HepG2 (cell line): ENCODE measurements at regions not wholly inside any gene's neighbourhood (a gene's known extent, or its start where the extent isn't known, plus 50 kb on each side); places are given as distances from the start of the nearest gene placed in this dataset.

ENCODE experiments used
- ATAC-seq: fragments of 200-7000 bp; cut with Tn5 transposase; 3 replicates; pipeline ENCODE4 v1.9.1; 2020; ENCODE audit warnings: mild to moderate bottlenecking, moderate library complexity
- BruUV-seq: library from RNA; stranded (reverse); fragments of 400-500 nt; replicated peaks from 2 replicates; lab custom pipeline; 2021; lab: Mats Ljungman, UMichigan
- CTCF ChIA-PET: fragments of 300-600 bp; formaldehyde crosslinking; extraction: SDS; loops from one replicate; lab custom pipeline; 2021; ENCODE audit warnings: low total read pairs, inconsistent platforms, low intra/inter-chr PET ratio; lab: Yijun Ruan, JAX
- POLR2A ChIA-PET: fragments of 350-600 bp; sonication (Branson Sonifier 250); formaldehyde crosslinking; loops from one replicate; lab custom pipeline; 2020; ENCODE audit warnings: antibody characterized with exemption, inconsistent platforms; lab: Yijun Ruan, JAX
- DNase-seq: peaks from one replicate; pipeline ENCODE4 v3.0.0-alpha.2; 2015; ENCODE audit warnings: low spot score
- FAIRE-seq: peaks from 3 replicates; lab custom pipeline; 2011; peaks lifted over from hg19 to GRCh38; lab: Jason Lieb, UNC
- H2AFZ ChIP-seq: one replicate; pipeline ENCODE4 v1.6.1; 2011; ENCODE audit warnings: low read length, inconsistent platforms
- H3K27ac ChIP-seq: fragments of 300-600 bp; 3 replicates; pipeline ENCODE4 v1.8.0; 2011; ENCODE audit warnings: mixed run types, mild to moderate bottlenecking, mixed read lengths, low read length, inconsistent platforms; ENCODE audit not compliant: insufficient read depth; ENCODE audit errors: extremely low read length
- H3K27me3 ChIP-seq, 2 experiments: fragments of 200-600 bp in 1 of 2; 2 replicates in 1 of 2; 3 replicates in 1 of 2; pipeline versions ENCODE4 v1.6.0 to v1.8.0; 2011; ENCODE audit warnings: low read length in 2 of 2, mild to moderate bottlenecking in 2 of 2, moderate library complexity in 2 of 2, inconsistent platforms in 1 of 2; ENCODE audit not compliant: insufficient read depth in 2 of 2, control insufficient read depth in 1 of 2
- H3K36me3 ChIP-seq, 2 experiments: fragments of 200-600 bp in 1 of 2; replicated peaks in 1 of 2; 2 replicates in 1 of 2; 3 replicates in 1 of 2; pipeline versions ENCODE4 v1.5.1 to v1.8.0; 2011; ENCODE audit warnings: low read length in 2 of 2, inconsistent platforms in 1 of 2; ENCODE audit not compliant: insufficient read depth in 2 of 2, control insufficient read depth in 1 of 2
- H3K4me1 ChIP-seq: 2 replicates; pipeline ENCODE4 v1.5.1; 2012; ENCODE audit warnings: low read length, inconsistent platforms; ENCODE audit not compliant: insufficient read depth
- H3K4me2 ChIP-seq: 2 replicates; pipeline ENCODE4 v1.6.0; 2011; ENCODE audit warnings: low read depth, low read length, inconsistent platforms
- H3K4me3 ChIP-seq, 3 experiments: fragments of 200-600 bp in 1 of 3; sonication (generic), shearing (Covaris generic) in 1 of 3; replicated peaks in 1 of 3; 2 replicates each; pipeline ENCODE4 v1.5.1; 2011 to 2016; ENCODE audit warnings: low read length in 3 of 3, inconsistent platforms in 2 of 3, low read depth in 2 of 3, mild to moderate bottlenecking in 2 of 3, control low read depth in 1 of 3, mixed read lengths in 1 of 3; ENCODE audit not compliant: insufficient read depth in 1 of 3
- H3K79me2 ChIP-seq: one replicate; pipeline ENCODE4 v1.6.1; 2011; ENCODE audit warnings: low read length, inconsistent platforms; ENCODE audit not compliant: insufficient read depth
- H3K9ac ChIP-seq: 2 replicates; pipeline ENCODE4 v1.6.0; 2011; ENCODE audit warnings: mild to moderate bottlenecking, low read depth, low read length, inconsistent platforms; ENCODE audit not compliant: insufficient read depth
- H3K9me3 ChIP-seq: 2 replicates; pipeline ENCODE4 v1.5.1; 2012; ENCODE audit warnings: mild to moderate bottlenecking, low read length
- H4K20me1 ChIP-seq: 2 replicates; pipeline ENCODE4 v1.6.0; 2011; ENCODE audit warnings: inconsistent platforms, mild to moderate bottlenecking, low read length, moderate library complexity; ENCODE audit not compliant: insufficient read depth
- BHLHE40 ChIP-seq: IDR thresholded peaks from 2 replicates; pipeline ENCODE4 v1.6.1; 2011; ENCODE audit warnings: low read length, improper control_type of control experiment
- CEBPB ChIP-seq: IDR thresholded peaks from 2 replicates; pipeline ENCODE4 v1.6.1; 2011; ENCODE audit warnings: low read depth, low read length, improper control_type of control experiment, borderline replicate concordance
- CEBPG ChIP-seq: IDR thresholded peaks from 2 replicates; pipeline ENCODE4 v1.6.1; 2016
- DMAP1 ChIP-seq: IDR thresholded peaks from 2 replicates; pipeline ENCODE4 v1.6.1; 2016
- FOXP4 ChIP-seq: sonication (generic); formaldehyde crosslinking; IDR thresholded peaks from 2 replicates; pipeline ENCODE4 v1.4.0; 2020; ENCODE audit warnings: missing genetic modification reagents
- USF2 ChIP-seq, 2 experiments: sonication (generic) in 1 of 2; formaldehyde crosslinking in 1 of 2; IDR thresholded peaks; 2 replicates each; pipeline versions ENCODE4 v1.5.1 to v1.6.1; 2011 to 2020; ENCODE audit warnings: borderline replicate concordance in 1 of 2, low read depth in 1 of 2, low read length in 1 of 2, mild to moderate bottlenecking in 1 of 2, missing genetic modification reagents in 1 of 2, moderate library complexity in 1 of 2
- ZNF142 ChIP-seq: sonication (generic); formaldehyde crosslinking; IDR thresholded peaks from 2 replicates; pipeline ENCODE4 v1.4.0; 2020; ENCODE audit warnings: missing genetic modification reagents
- ZNF33A ChIP-seq: sonication (generic); formaldehyde crosslinking; IDR thresholded peaks from 2 replicates; pipeline ENCODE4 v1.5.1; 2020; ENCODE audit warnings: missing genetic modification reagents, mild to moderate bottlenecking, moderate library complexity, borderline replicate concordance
- WGBS: methylation state at CpG from one replicate; pipeline ENCODE4 v1.1.6; 2017; ENCODE audit warnings: low lambda C conversion rate; 5-methylcytosine and 5-hydroxymethylcytosine counted together
- in situ Hi-C: cut with HindIII; loops from 2 replicates; pipeline ENCODE4 v1.10.0; 2017; ENCODE audit warnings: low pct_unique_long_range_greater_than_20kb; ENCODE audit not compliant: extremely low pct_ligation_motif_present
- intact Hi-C: fragments of 100-400 bp; cut with micrococcal nuclease; formaldehyde crosslinking; loops from one replicate; pipeline ENCODE4 v1.10.0; 2022; ENCODE audit not compliant: unreplicated experiment

- TF ChIP-seq FOXP4 (CRISPR knock-in tag) (no peak), CEBPG (CRISPR knock-in tag) (peak; percentile 74), CEBPB (peak; percentile 94)
- Histone ChIP-seq H3K79me2 (no peaks in the 10 kb centered on the region), H3K4me3 (no peak overlapping the region), H3K36me3 (no peaks in the 10 kb centered on the region), H3K9me3 (no peaks in the 10 kb centered on the region), H3K27me3 (peaks cover 1 to 20% of the 10 kb centered on the region in 2 experiments; a peak in 3 of 5 replicates), H4K20me1 (no peaks in the 10 kb centered on the region), H3K4me1 (no peaks in the 10 kb centered on the region), H2AFZ (no peak overlapping the region), H3K4me2 (no peak overlapping the region), H3K27ac (no peak overlapping the region), H3K9ac (no peak overlapping the region)
- intact Hi-C loops = no loop called here
- POLR2A ChIA-PET = no interaction called here
- CTCF ChIA-PET = no interaction called here
- no TSS peak for BruUV-seq
- DNase-seq = no peak
- in situ Hi-C loops = no loop called here
- 50% methylated on average over 5 of the region's 5 CpGs for WGBS
- ATAC-seq = no peak
- FAIRE-seq = no peak
Observed at GRCh38 chr18:76720683-76721082, 101.7 kb upstream of the ZNF236 start.

- no peak overlapping the region for H2AFZ ChIP-seq
- CTCF ChIA-PET = no interaction called here
- H3K79me2 ChIP-seq = no peaks in the 10 kb centered on the region
- FAIRE-seq (no peak), ATAC-seq (no peak), DNase-seq (no peak)
- H3K9me3 ChIP-seq = no peaks in the 10 kb centered on the region
- H3K27ac ChIP-seq = no peak overlapping the region
- no peaks in the 10 kb centered on the region for H3K36me3 ChIP-seq
- H3K9ac ChIP-seq = no peak overlapping the region
- WGBS = 74% methylated on average over 15 of the region's 16 CpGs
- H3K27me3 ChIP-seq = peaks cover 4 to 34% of the 10 kb centered on the region in 2 experiments
- intact Hi-C loops (no loop called here), in situ Hi-C loops (no loop called here)
- no peak overlapping the region for H3K4me2 ChIP-seq
- H3K4me1 ChIP-seq = no peaks in the 10 kb centered on the region
- H4K20me1 ChIP-seq = no peaks in the 10 kb centered on the region
- POLR2A ChIA-PET = no interaction called here
- no peak overlapping the region for H3K4me3 ChIP-seq
- no TSS peak for BruUV-seq
- TF ChIP-seq BHLHE40 (no peak), DMAP1 (no peak), USF2 (IDR thresholded peaks at IDR 0.05; ENCODE audit: low read depth, low read length) (no peak), USF2 (CRISPR knock-in tag; IDR thresholded peaks at IDR 0.05; ENCODE audit: borderline replicate concordance) (no peak), ZNF142 (no peak), ZNF33A (CRISPR knock-in tag) (no peak)
Observed at GRCh38 chr18:76715012-76715610, 107.2 kb upstream of the ZNF236 start.
